IMR-90 (cell line): ENCODE measurements at regions not wholly inside any gene's neighbourhood (a gene's known extent, or its start where the extent isn't known, plus 50 kb on each side); places are given as distances from the start of the nearest gene placed in this dataset.

Experiments used
- ATAC-seq: fragments of 200-7000 bp; cut with Tn5 transposase; 2 replicates; pipeline ENCODE4 v1.9.1; 2020; ENCODE audit warnings: low read depth, mild to moderate bottlenecking, moderate library complexity
- BruUV-seq: library from RNA; stranded (reverse); fragments of 400-500 nt; replicated peaks from 2 replicates; lab custom pipeline; 2021; lab: Mats Ljungman, UMichigan
- CTCF ChIA-PET: fragments of 300-600 bp; formaldehyde crosslinking; extraction: SDS; loops from one replicate; lab custom pipeline; 2021; ENCODE audit warnings: antibody characterized with exemption; lab: Yijun Ruan, JAX
- POLR2A ChIA-PET: fragments of 300-600 bp; sonication (Branson Sonifier 250); formaldehyde crosslinking; loops from one replicate; lab custom pipeline; 2022; ENCODE audit warnings: antibody characterized with exemption; ENCODE audit not compliant: unreplicated experiment; lab: Charles Lee
- DNase-seq: peaks from one replicate; pipeline ENCODE4 v3.0.0; 2013
- H2AFZ ChIP-seq: replicated peaks from 2 replicates; pipeline ENCODE3; 2013; ENCODE audit warnings: low read length, mild to moderate bottlenecking; ENCODE audit not compliant: poor library complexity
- H2AK5ac ChIP-seq: 2 replicates; pipeline ENCODE4 v1.6.1; 2013; ENCODE audit warnings: low read depth, low read length, inconsistent platforms
- H2AK9ac ChIP-seq: replicated peaks from 2 replicates; pipeline ENCODE3; 2013; ENCODE audit warnings: mild to moderate bottlenecking, low read depth, low read length, moderate library complexity; ENCODE audit not compliant: poor library complexity
- H2BK120ac ChIP-seq: 2 replicates; pipeline ENCODE4 v1.6.1; 2013; ENCODE audit warnings: low read depth, low read length, inconsistent platforms
- H2BK15ac ChIP-seq: 3 replicates; pipeline ENCODE4 v1.6.1; 2013; ENCODE audit warnings: low read depth, low read length, inconsistent platforms
- H2BK20ac ChIP-seq: 2 replicates; pipeline ENCODE4 v1.6.1; 2013; ENCODE audit warnings: low read depth, mild to moderate bottlenecking, inconsistent platforms, low read length, moderate library complexity
- H2BK5ac ChIP-seq: 2 replicates; pipeline ENCODE4 v1.6.1; 2013; ENCODE audit warnings: mild to moderate bottlenecking, low read depth, low read length, inconsistent platforms; ENCODE audit not compliant: poor library complexity, severe bottlenecking
- H3K14ac ChIP-seq: replicated peaks from 2 replicates; pipeline ENCODE4 v1.6.1; 2013; ENCODE audit warnings: low read depth, low read length, inconsistent platforms
- H3K18ac ChIP-seq: 2 replicates; pipeline ENCODE4 v1.6.1; 2013; ENCODE audit warnings: low read depth, low read length, control low read depth
- H3K23ac ChIP-seq: 2 replicates; pipeline ENCODE4 v1.6.1; 2013; ENCODE audit warnings: low read depth, low read length, inconsistent platforms
- H3K27ac ChIP-seq: 2 replicates; pipeline ENCODE4 v1.5.1; 2013; ENCODE audit warnings: mild to moderate bottlenecking, control low read depth, low read length; ENCODE audit not compliant: insufficient read depth
- H3K27me3 ChIP-seq: 2 replicates; pipeline ENCODE4 v1.6.1; 2013; ENCODE audit warnings: low read length; ENCODE audit not compliant: control insufficient read depth, insufficient read depth
- H3K36me3 ChIP-seq: 2 replicates; pipeline ENCODE4 v1.6.1; 2013; ENCODE audit warnings: low read length, mixed read lengths; ENCODE audit not compliant: control insufficient read depth, insufficient read depth
- H3K4ac ChIP-seq: 2 replicates; pipeline ENCODE4 v1.6.1; 2013; ENCODE audit warnings: low read depth, low read length, inconsistent platforms
- H3K4me1 ChIP-seq: 2 replicates; pipeline ENCODE4 v1.6.1; 2013; ENCODE audit warnings: low read length, mixed read lengths; ENCODE audit not compliant: control insufficient read depth, insufficient read depth
- H3K4me2 ChIP-seq: 2 replicates; pipeline ENCODE4 v1.6.1; 2013; ENCODE audit warnings: low read depth, mild to moderate bottlenecking, control low read depth, low read length, moderate library complexity
- H3K4me3 ChIP-seq: 2 replicates; pipeline ENCODE4 v1.5.1; 2013; ENCODE audit warnings: low read depth, mild to moderate bottlenecking, control low read depth, low read length, moderate library complexity; ENCODE audit not compliant: insufficient read depth
- H3K56ac ChIP-seq: 2 replicates; pipeline ENCODE4 v1.6.1; 2013; ENCODE audit warnings: low read length, inconsistent platforms; ENCODE audit not compliant: insufficient read depth; ENCODE audit errors: extremely low read depth
- H3K79me1 ChIP-seq, 2 experiments: 2 replicates each; pipeline ENCODE4 v1.6.1; 2013; ENCODE audit warnings: low read length in 2 of 2, inconsistent platforms in 1 of 2, low read depth in 1 of 2
- H3K9ac ChIP-seq: 2 replicates; pipeline ENCODE4 v1.6.1; 2013; ENCODE audit warnings: low read depth, low read length, control low read depth
- H3K9me1 ChIP-seq: 2 replicates; pipeline ENCODE4 v1.6.1; 2013; ENCODE audit warnings: low read length, inconsistent platforms; ENCODE audit not compliant: insufficient read depth
- H3K9me3 ChIP-seq: 2 replicates; pipeline ENCODE4 v1.6.1; 2013; ENCODE audit warnings: low read length; ENCODE audit not compliant: control insufficient read depth, insufficient read depth
- H4K20me1 ChIP-seq: 2 replicates; pipeline ENCODE4 v1.6.1; 2013; ENCODE audit warnings: low read length, inconsistent platforms; ENCODE audit not compliant: insufficient read depth
- H4K5ac ChIP-seq: 2 replicates; pipeline ENCODE4 v1.6.1; 2013; ENCODE audit warnings: mild to moderate bottlenecking, low read depth, low read length, control low read depth
- H4K8ac ChIP-seq, 2 experiments: 2 replicates each; pipeline ENCODE4 v1.6.1; 2013; ENCODE audit warnings: low read depth in 2 of 2, low read length in 2 of 2, control low read depth in 1 of 2, inconsistent platforms in 1 of 2
- H4K91ac ChIP-seq: 2 replicates; pipeline ENCODE4 v1.6.1; 2013; ENCODE audit warnings: low read depth, low read length, inconsistent platforms; ENCODE audit not compliant: insufficient read depth
- CTCF ChIP-seq: conservative IDR thresholded peaks from 2 replicates; pipeline ENCODE4 v1.5.1; 2012; ENCODE audit warnings: mild to moderate bottlenecking, low read depth, low read length, improper control_type of control experiment
- MXI1 ChIP-seq: IDR thresholded peaks from 2 replicates; pipeline ENCODE4 v1.6.1; 2012; ENCODE audit warnings: low read depth, mild to moderate bottlenecking, low read length, moderate library complexity, borderline replicate concordance
- RCOR1 ChIP-seq: IDR thresholded peaks from 2 replicates; pipeline ENCODE4 v1.6.1; 2012; ENCODE audit warnings: mild to moderate bottlenecking, low read length, improper control_type of control experiment; ENCODE audit not compliant: insufficient replicate concordance
- RFX5 ChIP-seq: IDR thresholded peaks from 2 replicates; pipeline ENCODE4 v1.8.0; 2012; ENCODE audit warnings: low read depth, mild to moderate bottlenecking, low read length, moderate library complexity
- SMC3 ChIP-seq: fragments of 150-350 bp; IDR thresholded peaks from 2 replicates; pipeline ENCODE4 v1.6.1; 2016; ENCODE audit warnings: low read depth, mild to moderate bottlenecking, antibody characterized with exemption, low read length, moderate library complexity
- USF2 ChIP-seq: fragments of 150-350 bp; IDR thresholded peaks from 2 replicates; pipeline ENCODE4 v1.6.1; 2017; ENCODE audit warnings: mild to moderate bottlenecking, antibody characterized with exemption, low read length, low read depth
- WGBS, 2 experiments: methylation state at CpG; one replicate each; pipeline versions ENCODE4 v1.1.5 to v1.1.7; 2013; ENCODE audit warnings: missing lambda C conversion rate in 2 of 2; ENCODE audit not compliant: insufficient read length in 1 of 2; ENCODE audit errors: extremely low coverage in 2 of 2; 5-methylcytosine and 5-hydroxymethylcytosine counted together
- dilution Hi-C: fragments of 300-500 bp; cut with HindIII; formaldehyde crosslinking; loops from one replicate; pipeline ENCODE4 v1.14.3; 2018; ENCODE audit warnings: low sequenced_read_pairs; ENCODE audit not compliant: unreplicated experiment
- in situ Hi-C: fragments of 300-500 bp; cut with MboI; formaldehyde crosslinking; loops from 3 replicates; pipeline ENCODE4 v1.14.3; 2019; ENCODE audit warnings: low sequenced_read_pairs, inconsistent platforms, mixed read lengths
- intact Hi-C: fragments of 100-400 bp; cut with micrococcal nuclease; formaldehyde crosslinking; loops from 2 replicates; pipeline ENCODE4 v1.10.0; 2022
- TF ChIP-seq, protein P1 (sequence below): fragments of 150-350 bp; IDR thresholded peaks from 2 replicates; pipeline ENCODE4 v1.6.1; 2016; ENCODE audit warnings: low read depth, mild to moderate bottlenecking, low read length, moderate library complexity, borderline replicate concordance

GRCh38 chr16:52958951-52959350 is 93.7 kb downstream of the CHD9NB start:
- Histone ChIP-seq H3K18ac (no peak overlapping the region), H4K91ac (no peak overlapping the region), H3K9ac (no peak overlapping the region), H4K20me1 (no peaks in the 10 kb centered on the region), H2BK20ac (no peak overlapping the region), H3K4me1 (no peaks in the 10 kb centered on the region), H3K27ac (no peak overlapping the region), H3K4ac (no peak overlapping the region), H3K4me2 (no peak overlapping the region), H3K14ac (no peak overlapping the region), H4K8ac (no peak overlapping the region), H3K23ac (no peak overlapping the region), H3K9me1 (no peaks in the 10 kb centered on the region), H3K4me3 (no peak overlapping the region), H4K5ac (no peak overlapping the region), H3K27me3 (no peaks in the 10 kb centered on the region), H3K56ac (no peak overlapping the region), H2AK5ac (no peak overlapping the region), H2BK5ac (no peak overlapping the region), H3K9me3 (0 out of 2 replicates have a peak, but pooled peaks cover 1% of the 10 kb centered on the region), H3K36me3 (no peaks in the 10 kb centered on the region), H2BK120ac (no peak overlapping the region), H3K79me1 (no peaks in the 10 kb centered on the region), H2AK9ac (no peak overlapping the region), H2BK15ac (no peak overlapping the region), H2AFZ (no peak overlapping the region)
- CTCF ChIA-PET: no interaction called here
- in situ Hi-C loops: no loop called here
- POLR2A ChIA-PET: no interaction called here
- no CpG with 5 or more reads among the region's 1 CpG for WGBS, 2 experiments
- dilution Hi-C loops: no loop called here
- DNase-seq (no peak), ATAC-seq (no peak)
- intact Hi-C loops: no loop called here
- no TSS peak for BruUV-seq
- no peak for TF ChIP-seq MXI1
- TF ChIP-seq USF2: no peak
- TF ChIP-seq, protein P1, sequence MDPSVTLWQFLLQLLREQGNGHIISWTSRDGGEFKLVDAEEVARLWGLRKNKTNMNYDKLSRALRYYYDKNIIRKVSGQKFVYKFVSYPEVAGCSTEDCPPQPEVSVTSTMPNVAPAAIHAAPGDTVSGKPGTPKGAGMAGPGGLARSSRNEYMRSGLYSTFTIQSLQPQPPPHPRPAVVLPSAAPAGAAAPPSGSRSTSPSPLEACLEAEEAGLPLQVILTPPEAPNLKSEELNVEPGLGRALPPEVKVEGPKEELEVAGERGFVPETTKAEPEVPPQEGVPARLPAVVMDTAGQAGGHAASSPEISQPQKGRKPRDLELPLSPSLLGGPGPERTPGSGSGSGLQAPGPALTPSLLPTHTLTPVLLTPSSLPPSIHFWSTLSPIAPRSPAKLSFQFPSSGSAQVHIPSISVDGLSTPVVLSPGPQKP: no peak
- no peak for TF ChIP-seq CTCF
- TF ChIP-seq RCOR1: no peak
- TF ChIP-seq SMC3: no peak
- TF ChIP-seq RFX5: no peak
